Spleen (tissue), 7 donors: ENCODE measurements at regions not wholly inside any gene's neighbourhood (a gene's known extent, or its start where the extent isn't known, plus 50 kb on each side); places are given as distances from the start of the nearest gene placed in this dataset.

Experiments used
- POLR2A ChIP-seq, 3 donors: fragments of 450-650 bp; IDR thresholded peaks; one replicate each; pipeline ENCODE4 v1.5.1; 2017; ENCODE audit warnings: antibody characterized with exemption in 3 of 3, mild to moderate bottlenecking in 1 of 3
- POLR2AphosphoS5 ChIP-seq, 3 donors: sonication (generic); formaldehyde crosslinking; IDR thresholded peaks; one replicate each; pipeline ENCODE4 v1.5.1; 2017; ENCODE audit warnings: antibody characterized with exemption in 3 of 3
- TF ChIP-seq, protein P1 (sequence below), 11 experiments: fragments of 200-600 bp in 7 of 11; fragments of 450-650 bp in 4 of 11; sonication (generic) in 4 of 11; IDR thresholded peaks in 8 of 11; conservative IDR thresholded peaks in 3 of 11; 1 replicate in 7 of 11; 2 replicates in 4 of 11; pipeline versions ENCODE4 v1.4.0 to v1.8.0; 2016 to 2021; ENCODE audit warnings: antibody characterized with exemption in 11 of 11, inconsistent platforms in 4 of 11, mild to moderate bottlenecking in 1 of 11
- donor health status: DM: no; HTN: no; CAD: no; lungs with moderate emphysema.
- donor health status: DM: no; HTN: no; CAD: no.
- donor health status: DM: no; HTN: no; CAD: no.

DNA sequence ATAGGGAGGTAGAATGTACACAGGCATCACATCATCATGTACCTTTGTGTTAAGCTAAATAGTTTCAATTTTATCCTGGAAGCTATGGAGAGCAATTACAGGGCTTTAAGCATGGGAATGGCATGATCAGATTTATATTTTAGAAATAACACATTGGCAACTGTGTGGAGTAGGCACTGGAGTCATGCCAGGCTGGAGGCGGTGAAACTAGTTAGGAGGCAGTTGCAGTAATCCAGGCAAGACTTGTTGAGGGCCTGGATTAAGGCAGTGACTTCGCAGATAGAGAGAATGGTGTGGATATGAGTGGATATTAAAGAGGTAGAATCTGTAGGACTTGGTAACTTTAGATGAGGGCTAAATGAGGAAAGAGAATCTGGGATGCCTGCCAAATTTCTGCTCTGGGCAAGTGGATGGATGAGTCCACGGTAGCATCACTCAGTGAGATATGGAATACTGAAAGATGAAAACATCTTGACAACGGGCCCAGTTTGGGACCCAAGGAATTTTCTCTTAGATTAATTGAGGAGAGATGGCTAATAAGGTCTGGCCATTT, 506.2 kb downstream of the FGF9 start:
- no peak for TF ChIP-seq POLR2A (IDR thresholded peaks at IDR 0.05)
- TF ChIP-seq, protein P1, sequence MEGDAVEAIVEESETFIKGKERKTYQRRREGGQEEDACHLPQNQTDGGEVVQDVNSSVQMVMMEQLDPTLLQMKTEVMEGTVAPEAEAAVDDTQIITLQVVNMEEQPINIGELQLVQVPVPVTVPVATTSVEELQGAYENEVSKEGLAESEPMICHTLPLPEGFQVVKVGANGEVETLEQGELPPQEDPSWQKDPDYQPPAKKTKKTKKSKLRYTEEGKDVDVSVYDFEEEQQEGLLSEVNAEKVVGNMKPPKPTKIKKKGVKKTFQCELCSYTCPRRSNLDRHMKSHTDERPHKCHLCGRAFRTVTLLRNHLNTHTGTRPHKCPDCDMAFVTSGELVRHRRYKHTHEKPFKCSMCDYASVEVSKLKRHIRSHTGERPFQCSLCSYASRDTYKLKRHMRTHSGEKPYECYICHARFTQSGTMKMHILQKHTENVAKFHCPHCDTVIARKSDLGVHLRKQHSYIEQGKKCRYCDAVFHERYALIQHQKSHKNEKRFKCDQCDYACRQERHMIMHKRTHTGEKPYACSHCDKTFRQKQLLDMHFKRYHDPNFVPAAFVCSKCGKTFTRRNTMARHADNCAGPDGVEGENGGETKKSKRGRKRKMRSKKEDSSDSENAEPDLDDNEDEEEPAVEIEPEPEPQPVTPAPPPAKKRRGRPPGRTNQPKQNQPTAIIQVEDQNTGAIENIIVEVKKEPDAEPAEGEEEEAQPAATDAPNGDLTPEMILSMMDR (IDR thresholded peaks at IDR 0.05 in 8 of 11, conservative IDR thresholded peaks at IDR 0.05 in 3 of 11) = no peak
- no peak for TF ChIP-seq POLR2AphosphoS5 (IDR thresholded peaks at IDR 0.05)
